SK-N-SH (cell line): ENCODE measurements at regions not wholly inside any gene's neighbourhood (a gene's known extent, or its start where the extent isn't known, plus 50 kb on each side); places are given as distances from the start of the nearest gene placed in this dataset.

Experiments
- CTCF ChIA-PET: fragments of 300-600, 350-600 bp; formaldehyde crosslinking; extraction: SDS; loops from one replicate; lab custom pipeline; 2021; lab: Yijun Ruan, JAX
- POLR2A ChIA-PET: fragments of 350-600 bp; sonication (Branson Sonifier 250); formaldehyde crosslinking; extraction: SDS; loops from one replicate; lab custom pipeline; 2020; ENCODE audit warnings: antibody characterized with exemption, inconsistent platforms; lab: Yijun Ruan, JAX
- DNase-seq: peaks from one replicate; pipeline ENCODE4 v3.0.0; 2012
- H2AFZ ChIP-seq: fragments of 200-600 bp; sonication (generic); 2 replicates; pipeline ENCODE4 v1.8.1; 2016; ENCODE audit warnings: antibody characterized with exemption, mild to moderate bottlenecking, low read depth
- H3F3A ChIP-seq: fragments of 200-600 bp; sonication (generic); replicated peaks from 2 replicates; pipeline ENCODE3; 2016; ENCODE audit warnings: antibody characterized with exemption, mild to moderate bottlenecking; ENCODE audit not compliant: insufficient read depth
- H3K27ac ChIP-seq, 2 experiments: fragments of 200-500 bp in 1 of 2; fragments of 200-600 bp in 1 of 2; sonication (Bioruptor generic) in 1 of 2; sonication (generic), shearing (Covaris generic) in 1 of 2; 2 replicates each; pipeline versions ENCODE4 v1.5.1 to v1.6.1; 2014 to 2016; ENCODE audit warnings: low read depth in 2 of 2, inconsistent platforms in 1 of 2, low read length in 1 of 2, mild to moderate bottlenecking in 1 of 2, mixed read lengths in 1 of 2
- H3K27me3 ChIP-seq: fragments of 200-600 bp; sonication (generic), shearing (Covaris generic); 2 replicates; pipeline ENCODE4 v1.6.1; 2016; ENCODE audit warnings: mixed run types; ENCODE audit not compliant: insufficient read depth
- H3K36me3 ChIP-seq, 2 experiments: fragments of 200-500 bp in 1 of 2; fragments of 200-600 bp in 1 of 2; sonication (Bioruptor generic) in 1 of 2; sonication (generic) in 1 of 2; replicated peaks in 1 of 2; 2 replicates each; pipeline versions ENCODE3 to v1.5.1; 2014 to 2016; ENCODE audit warnings: low read length in 1 of 2, mild to moderate bottlenecking in 1 of 2; ENCODE audit not compliant: insufficient read depth in 2 of 2, control insufficient read depth in 1 of 2
- H3K4me1 ChIP-seq, 2 experiments: fragments of 200-500 bp in 1 of 2; fragments of 200-600 bp in 1 of 2; sonication (Bioruptor generic) in 1 of 2; sonication (generic), shearing (Covaris generic) in 1 of 2; 2 replicates each; pipeline versions ENCODE4 v1.5.1 to v1.6.1; 2014 to 2016; ENCODE audit warnings: low read depth in 1 of 2, low read length in 1 of 2, mixed run types in 1 of 2; ENCODE audit not compliant: insufficient read depth in 2 of 2, control insufficient read depth in 1 of 2
- H3K4me2 ChIP-seq: fragments of 200-600 bp; sonication (generic), shearing (Covaris generic); 2 replicates; pipeline ENCODE4 v1.6.1; 2017; ENCODE audit warnings: mixed run types
- H3K4me3 ChIP-seq, 2 experiments: fragments of 200-500 bp in 1 of 2; fragments of 200-600 bp in 1 of 2; sonication (Bioruptor generic) in 1 of 2; sonication (generic), shearing (Covaris generic) in 1 of 2; 2 replicates each; pipeline versions ENCODE4 v1.5.1 to v1.8.1; 2014 to 2016; ENCODE audit warnings: low read depth in 2 of 2, inconsistent platforms in 1 of 2, low read length in 1 of 2, mild to moderate bottlenecking in 1 of 2, mixed read lengths in 1 of 2, moderate library complexity in 1 of 2
- H3K79me2 ChIP-seq: fragments of 200-600 bp; sonication (generic); 2 replicates; pipeline ENCODE4 v1.8.1; 2017; ENCODE audit warnings: mild to moderate bottlenecking; ENCODE audit not compliant: insufficient read depth
- H3K9ac ChIP-seq: fragments of 200-600 bp; sonication (generic); 2 replicates; pipeline ENCODE4 v1.6.1; 2017; ENCODE audit warnings: mixed run types
- H3K9me2 ChIP-seq: fragments of 200-600 bp; sonication (generic); 2 replicates; pipeline ENCODE4 v1.6.1; 2017; ENCODE audit warnings: mixed run types
- H3K9me3 ChIP-seq: fragments of 200-600 bp; sonication (generic); 2 replicates; pipeline ENCODE4 v1.6.1; 2017; ENCODE audit warnings: mixed run types, mild to moderate bottlenecking, moderate library complexity
- H4K20me1 ChIP-seq: fragments of 200-600 bp; sonication (generic); 2 replicates; pipeline ENCODE4 v1.6.1; 2017; ENCODE audit warnings: mild to moderate bottlenecking, mixed run types; ENCODE audit not compliant: insufficient read depth
- ELF1 ChIP-seq: IDR thresholded peaks from 2 replicates; pipeline ENCODE4 v1.4.0; 2012
- EP300 ChIP-seq, 2 experiments: IDR thresholded peaks; 2 replicates each; pipeline versions ENCODE4 v1.4.0 to v1.6.1; 2012; ENCODE audit warnings: borderline replicate concordance in 1 of 2, low read depth in 1 of 2, low read length in 1 of 2
- GABPA ChIP-seq: IDR thresholded peaks from 2 replicates; pipeline ENCODE4 v1.4.0; 2012; ENCODE audit warnings: low read depth, mild to moderate bottlenecking
- GATA2 ChIP-seq: sonication (generic); formaldehyde crosslinking; IDR thresholded peaks from 2 replicates; pipeline ENCODE4 v1.5.0; 2020; ENCODE audit warnings: mild to moderate bottlenecking, missing genetic modification reagents
- JUND ChIP-seq: IDR thresholded peaks from 2 replicates; pipeline ENCODE4 v1.4.0; 2012
- NFIC ChIP-seq: IDR thresholded peaks from 2 replicates; pipeline ENCODE4 v1.4.0; 2012; ENCODE audit warnings: borderline replicate concordance
- POLR2AphosphoS5 ChIP-seq: IDR thresholded peaks from 2 replicates; pipeline ENCODE4 v1.6.1; 2012; ENCODE audit warnings: low read depth, low read length
- RAD21 ChIP-seq: IDR thresholded peaks from 2 replicates; pipeline ENCODE4 v1.6.1; 2012; ENCODE audit warnings: mild to moderate bottlenecking, low read length
- RCOR1 ChIP-seq: fragments of 150-350 bp; IDR thresholded peaks from 2 replicates; pipeline ENCODE4 v1.6.1; 2017; ENCODE audit warnings: antibody characterized with exemption, low read length
- REST ChIP-seq: IDR thresholded peaks from 2 replicates; pipeline ENCODE4 v1.6.1; 2012; ENCODE audit warnings: mild to moderate bottlenecking, low read depth, low read length, moderate library complexity
- RFX5 ChIP-seq: IDR thresholded peaks from 2 replicates; pipeline ENCODE4 v1.6.1; 2012; ENCODE audit warnings: mild to moderate bottlenecking, improper control_type of control experiment, low read length
- RXRA ChIP-seq: IDR thresholded peaks from 2 replicates; pipeline ENCODE4 v1.4.0; 2012; ENCODE audit warnings: low read depth, mild to moderate bottlenecking, borderline replicate concordance
- SIN3A ChIP-seq: IDR thresholded peaks from 2 replicates; pipeline ENCODE4 v1.6.1; 2012; ENCODE audit warnings: low read depth, mild to moderate bottlenecking, low read length, moderate library complexity, borderline replicate concordance
- SMC3 ChIP-seq: IDR thresholded peaks from 2 replicates; pipeline ENCODE4 v1.6.1; 2012; ENCODE audit warnings: low read depth, low read length, improper control_type of control experiment
- TAF1 ChIP-seq: IDR thresholded peaks from 2 replicates; pipeline ENCODE4 v1.6.1; 2012; ENCODE audit warnings: low read depth, mild to moderate bottlenecking, low read length, moderate library complexity, borderline replicate concordance
- YY1 ChIP-seq: IDR thresholded peaks from 2 replicates; pipeline ENCODE4 v1.4.0; 2012; ENCODE audit warnings: low read depth, mild to moderate bottlenecking
- WGBS: methylation state at CpG from one replicate; pipeline ENCODE4 v1.1.6; 2017; ENCODE audit warnings: low lambda C conversion rate; 5-methylcytosine and 5-hydroxymethylcytosine counted together
- TF ChIP-seq, protein P1 (sequence below): IDR thresholded peaks from 2 replicates; pipeline ENCODE4 v1.4.0; 2012; ENCODE audit warnings: low read depth, borderline replicate concordance

DNA sequence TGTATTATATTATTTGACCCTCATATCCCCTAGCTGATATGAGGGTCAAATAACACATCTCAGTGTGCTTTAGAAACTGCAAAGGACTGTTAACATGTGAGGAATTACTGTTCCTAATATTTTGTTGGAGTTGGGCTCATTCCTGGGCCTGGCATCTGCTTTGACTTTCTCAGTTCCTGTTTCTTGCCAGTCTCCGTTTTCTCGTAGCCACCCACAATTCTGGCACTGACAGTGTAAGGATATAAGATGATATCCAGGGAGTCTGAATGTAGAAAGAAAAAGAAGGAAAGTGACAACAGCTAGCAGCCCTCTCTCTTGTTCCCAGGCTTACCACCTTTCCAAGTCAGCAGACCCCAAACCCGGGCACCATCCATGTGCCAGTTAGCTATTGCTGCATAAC is 54.4 kb upstream of the SCMH1 start (continued):
- TF ChIP-seq NFIC: no peak

DNA sequence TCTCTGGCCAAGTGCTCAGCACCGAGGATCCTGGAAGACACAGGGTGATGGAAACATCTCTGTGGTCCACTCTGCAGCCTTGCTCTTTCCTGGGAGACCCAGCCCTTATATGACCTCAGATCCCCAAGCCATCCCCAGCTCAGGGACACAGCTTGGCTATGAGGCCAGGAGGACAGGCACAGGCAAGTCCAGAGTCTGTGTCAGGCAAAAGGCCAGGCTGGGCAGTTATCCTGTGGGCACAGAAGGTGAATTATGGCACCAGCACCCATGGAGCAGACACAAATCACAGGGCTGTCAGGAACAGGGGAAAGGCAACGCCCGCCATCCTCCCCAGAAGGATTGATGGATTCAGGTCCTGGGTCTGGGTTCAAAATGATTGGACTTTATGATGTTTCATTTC is 52.1 kb upstream of the SCMH1 start:
- no peaks in the 10 kb centered on the region for H3K9me3 ChIP-seq

DNA sequence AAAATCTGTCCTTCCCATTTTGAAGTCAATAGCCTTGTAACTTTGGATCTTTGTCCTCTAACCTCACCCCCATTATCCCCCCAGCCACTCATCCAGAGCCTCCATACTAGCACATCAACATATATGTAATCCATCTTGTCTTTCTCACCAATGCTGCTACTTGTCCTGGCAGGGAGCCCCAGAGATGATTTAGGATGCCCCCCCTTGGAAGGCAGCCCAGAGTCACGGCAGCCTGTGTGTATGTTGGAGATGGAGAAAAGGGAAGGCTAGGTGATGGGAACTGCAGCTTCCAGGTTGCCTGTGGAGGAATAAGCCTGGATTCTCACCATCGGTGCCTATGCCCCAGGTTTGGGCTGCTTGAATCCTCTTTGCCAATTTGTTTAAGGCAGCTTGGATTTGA is 51.7 kb upstream of the SCMH1 start:
- H3F3A ChIP-seq: no peaks in the 10 kb centered on the region
- H3K9me2 ChIP-seq: no peaks in the 10 kb centered on the region
- no peaks in the 10 kb centered on the region for H3K9me3 ChIP-seq
- no peaks in the 10 kb centered on the region for H3K36me3 ChIP-seq
- DNase-seq: no peak
- no peak overlapping the region for H3K9ac ChIP-seq
- H3K4me2 ChIP-seq: no peak overlapping the region
- peaks cover 0 to 6% of the 10 kb centered on the region in 2 experiments; a peak in 1 of 4 replicates for H3K4me1 ChIP-seq
- no peak overlapping the region for H2AFZ ChIP-seq
- 69% methylated on average over 2 of the region's 2 CpGs for WGBS
- no peak overlapping the region for H3K27ac ChIP-seq
- TF ChIP-seq TAF1 (no peak), RCOR1 (no peak), SMC3 (no peak), RFX5 (no peak), JUND (no peak), GABPA (no peak), EP300 (IDR thresholded peaks at IDR 0.05; ENCODE audit: borderline replicate concordance in 1 of 2, low read depth in 1 of 2, low read length in 1 of 2) (no peak), YY1 (no peak), REST (no peak), GATA2 (CRISPR knock-in tag) (no peak), ELF1 (no peak)
- TF ChIP-seq, protein P1, sequence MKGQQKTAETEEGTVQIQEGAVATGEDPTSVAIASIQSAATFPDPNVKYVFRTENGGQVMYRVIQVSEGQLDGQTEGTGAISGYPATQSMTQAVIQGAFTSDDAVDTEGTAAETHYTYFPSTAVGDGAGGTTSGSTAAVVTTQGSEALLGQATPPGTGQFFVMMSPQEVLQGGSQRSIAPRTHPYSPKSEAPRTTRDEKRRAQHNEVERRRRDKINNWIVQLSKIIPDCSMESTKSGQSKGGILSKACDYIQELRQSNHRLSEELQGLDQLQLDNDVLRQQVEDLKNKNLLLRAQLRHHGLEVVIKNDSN: no peak
- H3K27me3 ChIP-seq: peaks cover 15% of the 10 kb centered on the region; the same call in 1 of the 2 replicates
- no peaks in the 10 kb centered on the region for H3K79me2 ChIP-seq
- ChIA-PET CTCF (interaction anchor here (0.6 to 4.2 kb wide), 5 partner anchors 10 to 358 kb away, joined by 3 to 33 read pairs (median 4); no protein-coding TSS in a partner anchor), POLR2A (no interaction called here)
- H3K4me3 ChIP-seq: no peak overlapping the region
- no peaks in the 10 kb centered on the region for H4K20me1 ChIP-seq

More for the DNA sequence above, 52.1 kb upstream of the SCMH1 start:
- Histone ChIP-seq H4K20me1 (no peaks in the 10 kb centered on the region), H3K4me3 (no peak overlapping the region), H3K79me2 (no peaks in the 10 kb centered on the region), H3K36me3 (no peaks in the 10 kb centered on the region), H3K27ac (no peak overlapping the region), H3K9me2 (no peaks in the 10 kb centered on the region), H3K27me3 (peaks cover 15% of the 10 kb centered on the region; the same call in 1 of the 2 replicates), H3F3A (no peaks in the 10 kb centered on the region), H3K4me2 (no peak overlapping the region), H2AFZ (no peak overlapping the region), H3K4me1 (peaks cover 0 to 6% of the 10 kb centered on the region in 2 experiments; a peak in 1 of 4 replicates), H3K9ac (no peak overlapping the region)
- TF ChIP-seq EP300 (IDR thresholded peaks at IDR 0.05; ENCODE audit: borderline replicate concordance in 1 of 2, low read depth in 1 of 2, low read length in 1 of 2): no peak
- no peak for TF ChIP-seq JUND
- no peak for TF ChIP-seq YY1
- TF ChIP-seq SIN3A: no peak
- TF ChIP-seq RFX5: no peak
- no peak for TF ChIP-seq POLR2AphosphoS5
- no peak for TF ChIP-seq GABPA
- no peak for TF ChIP-seq RAD21
- TF ChIP-seq RXRA: no peak
- CTCF ChIA-PET: interaction anchor here (0.6 to 4.2 kb wide), 5 partner anchors 11 to 358 kb away, joined by 3 to 33 read pairs (median 5); no protein-coding TSS in a partner anchor
- 35% methylated on average over 3 of the region's 3 CpGs for WGBS
- DNase-seq: no peak
- POLR2A ChIA-PET: no interaction called here
